ENCODE measurements at regions not wholly inside any gene's neighbourhood (a gene's known extent, or its start where the extent isn't known, plus 50 kb on each side); places are given as distances from the start of the nearest gene placed in this dataset.

- H3K27me3 ChIP-seq (replicated peaks in 1 of 4; ENCODE audit: control insufficient read depth in 3 of 4, extremely low read depth in 1 of 4, insufficient read depth in 3 of 4, low read length in 3 of 4): no peaks in the 10 kb centered on the region
- no peak overlapping the region for H3K4ac ChIP-seq (replicated peaks; ENCODE audit: insufficient read length, low read depth, low read length)
- H3K9ac ChIP-seq (replicated peaks in 1 of 4; ENCODE audit: extremely low read depth in 1 of 4, low read depth in 3 of 4, low read length in 3 of 4): no peak overlapping the region
- ChIA-PET POLR2A (ENCODE audit: partially characterized antibody) (interaction anchor here (1.1 kb wide), 1 partner anchor 22 kb away, joined by 3 read pairs; no protein-coding TSS in a partner anchor), CTCF (ENCODE audit: partially characterized antibody) (interaction anchor here (1.0 to 1.6 kb wide), 5 partner anchors 9 to 303 kb away, joined by 3 to 5 read pairs (median 3); no protein-coding TSS in a partner anchor)
- H3K4me2 ChIP-seq (ENCODE audit: insufficient read depth in 1 of 2, low read depth in 2 of 2, low read length in 2 of 2): no peak overlapping the region
- H2AFZ ChIP-seq (ENCODE audit: low read length): no peak overlapping the region
- H2BK20ac ChIP-seq (ENCODE audit: low read length): no peak overlapping the region
- H3K4me3 ChIP-seq (ENCODE audit: extremely low read depth in 1 of 4, insufficient read depth in 2 of 4, low read depth in 3 of 4, low read length in 4 of 4): no peak overlapping the region
- H4K5ac ChIP-seq (ENCODE audit: insufficient read length, low read depth, low read length): no peak overlapping the region
- H3K56ac ChIP-seq (replicated peaks; ENCODE audit: insufficient read length, low read depth, low read length): no peak overlapping the region
- no peak overlapping the region for H3K27ac ChIP-seq (ENCODE audit: low read depth, low read length)
- H3K79me2 ChIP-seq (ENCODE audit: control insufficient read depth in 1 of 2, insufficient read depth in 2 of 2, low read length in 2 of 2): no peaks in the 10 kb centered on the region
- H2BK15ac ChIP-seq (ENCODE audit: low read length): no peak overlapping the region
- no peaks in the 10 kb centered on the region for H3K4me1 ChIP-seq (replicated peaks in 1 of 4; ENCODE audit: control insufficient read depth in 3 of 4, insufficient read depth in 4 of 4, low read length in 3 of 4)
- WGBS, 2 experiments (ENCODE audit: extremely low coverage in 1 of 2, insufficient coverage in 1 of 2, insufficient read length in 1 of 2, insufficient replicate concordance in 2 of 2, low coverage in 1 of 2, low lambda C conversion rate in 2 of 2, missing lambda C conversion rate in 1 of 2): 96% methylated on average over 5 of the region's 5 CpGs; no CpG with 5 or more reads in 1 of the 2 experiments
- no peaks in the 10 kb centered on the region for H4K20me1 ChIP-seq (replicated peaks in 1 of 2; ENCODE audit: control insufficient read depth in 1 of 2, insufficient read depth in 2 of 2, low read length in 2 of 2)
- no peaks in the 10 kb centered on the region for H3K36me3 ChIP-seq (ENCODE audit: control insufficient read depth in 2 of 4, insufficient read depth in 4 of 4, low read length in 3 of 4)
- H2AK5ac ChIP-seq (ENCODE audit: low read depth, low read length): no peak overlapping the region
- H3K23ac ChIP-seq (ENCODE audit: insufficient read length): no peak overlapping the region
- H2BK5ac ChIP-seq (ENCODE audit: low read depth, low read length): no peak overlapping the region
- no peak for FAIRE-seq
- H3K14ac ChIP-seq (ENCODE audit: insufficient read length): no peak overlapping the region
- H2BK120ac ChIP-seq (replicated peaks; ENCODE audit: low read depth, low read length): no peak overlapping the region
- no peak overlapping the region for H4K8ac ChIP-seq (ENCODE audit: extremely low read depth, insufficient read depth, low read length)
- no peak overlapping the region for H3K18ac ChIP-seq (ENCODE audit: extremely low read depth, low read length)
- H3K23me2 ChIP-seq (ENCODE audit: low read depth, low read length): no peaks in the 10 kb centered on the region
- no peak overlapping the region for H4K91ac ChIP-seq (replicated peaks; ENCODE audit: insufficient read length, low read length)
- H3K79me1 ChIP-seq (ENCODE audit: low read depth, low read length): no peaks in the 10 kb centered on the region
- DNase-seq (ENCODE audit: low read depth in 1 of 2, low spot score in 2 of 2): no peak
- peaks cover 0 to 6% of the 10 kb centered on the region in 2 experiments; a peak in 2 of 4 replicates for H3K9me3 ChIP-seq (ENCODE audit: insufficient read depth in 2 of 2, low read depth in 1 of 2, low read length in 1 of 2)
- H2BK12ac ChIP-seq (ENCODE audit: low read depth, low read length): no peak overlapping the region
- no peak for TF ChIP-seq POU5F1 (IDR thresholded peaks at IDR 0.05; ENCODE audit: low read depth, low read length)
- no peak for TF ChIP-seq TAF7 (optimal IDR thresholded peaks at IDR 0.05; ENCODE audit: borderline replicate concordance, low read depth, low read length)
- no peak for TF ChIP-seq ASH2L (IDR thresholded peaks at IDR 0.05; ENCODE audit: low read length)
- TF ChIP-seq JUND (IDR thresholded peaks at IDR 0.05; ENCODE audit: low read length): no peak
- TF ChIP-seq USF2 (IDR thresholded peaks at IDR 0.05; ENCODE audit: low read length): no peak
- TF ChIP-seq EZH2 (IDR thresholded peaks at IDR 0.05; ENCODE audit: low read depth, low read length, severe bottlenecking): no peak
- no peak for TF ChIP-seq CHD2 (IDR thresholded peaks at IDR 0.05; ENCODE audit: low read length)
- no peak for TF ChIP-seq BRCA1 (IDR thresholded peaks at IDR 0.05; ENCODE audit: low read depth, low read length)
- no peak for TF ChIP-seq TAF1 (IDR thresholded peaks at IDR 0.05; ENCODE audit: low read depth, low read length)
- no peak for TF ChIP-seq MAX (IDR thresholded peaks at IDR 0.05)
- no peak for TF ChIP-seq SIX5 (IDR thresholded peaks at IDR 0.05; ENCODE audit: low read depth, low read length)
- no peak for TF ChIP-seq GTF2F1 (IDR thresholded peaks at IDR 0.05; ENCODE audit: borderline replicate concordance, low read depth, low read length)
- no peak for TF ChIP-seq RFX5 (IDR thresholded peaks at IDR 0.05; ENCODE audit: borderline replicate concordance, low read depth, low read length)
Measured at GRCh38 chr12:127078577-127079350, 1188.2 kb upstream of the TMEM132C start.
